ENCODE measurements at regions not wholly inside any gene's neighbourhood (a gene's known extent, or its start where the extent isn't known, plus 50 kb on each side); places are given as distances from the start of the nearest gene placed in this dataset.

DNA sequence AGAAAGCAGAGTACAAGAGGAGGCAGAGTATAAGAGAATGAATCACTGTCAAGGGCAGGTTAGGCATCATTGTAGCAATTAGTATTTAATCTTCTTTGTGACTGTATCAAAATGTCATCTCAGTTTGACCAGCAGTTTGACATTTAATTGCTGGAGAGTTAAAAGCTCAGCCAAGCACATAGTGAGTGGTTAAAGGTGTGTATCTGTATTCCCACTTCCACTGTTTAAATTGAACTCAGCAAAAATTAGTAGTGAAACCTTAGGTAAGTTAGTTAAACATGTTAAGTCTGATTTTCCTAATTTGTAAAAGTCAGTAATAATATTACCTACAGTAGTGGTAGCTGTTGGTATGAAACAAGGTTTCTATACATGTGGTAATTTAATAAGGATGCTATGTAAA lies 296.4 kb upstream of the MBL2 start:
- TF ChIP-seq, protein P1, sequence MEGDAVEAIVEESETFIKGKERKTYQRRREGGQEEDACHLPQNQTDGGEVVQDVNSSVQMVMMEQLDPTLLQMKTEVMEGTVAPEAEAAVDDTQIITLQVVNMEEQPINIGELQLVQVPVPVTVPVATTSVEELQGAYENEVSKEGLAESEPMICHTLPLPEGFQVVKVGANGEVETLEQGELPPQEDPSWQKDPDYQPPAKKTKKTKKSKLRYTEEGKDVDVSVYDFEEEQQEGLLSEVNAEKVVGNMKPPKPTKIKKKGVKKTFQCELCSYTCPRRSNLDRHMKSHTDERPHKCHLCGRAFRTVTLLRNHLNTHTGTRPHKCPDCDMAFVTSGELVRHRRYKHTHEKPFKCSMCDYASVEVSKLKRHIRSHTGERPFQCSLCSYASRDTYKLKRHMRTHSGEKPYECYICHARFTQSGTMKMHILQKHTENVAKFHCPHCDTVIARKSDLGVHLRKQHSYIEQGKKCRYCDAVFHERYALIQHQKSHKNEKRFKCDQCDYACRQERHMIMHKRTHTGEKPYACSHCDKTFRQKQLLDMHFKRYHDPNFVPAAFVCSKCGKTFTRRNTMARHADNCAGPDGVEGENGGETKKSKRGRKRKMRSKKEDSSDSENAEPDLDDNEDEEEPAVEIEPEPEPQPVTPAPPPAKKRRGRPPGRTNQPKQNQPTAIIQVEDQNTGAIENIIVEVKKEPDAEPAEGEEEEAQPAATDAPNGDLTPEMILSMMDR (IDR thresholded peaks at IDR 0.05): no peak
- no peak for TF ChIP-seq ZFX (IDR thresholded peaks at IDR 0.05; ENCODE audit: borderline replicate concordance)

Data from 22Rv1 (cell line).